Heart left ventricle (tissue), 16 donors: ENCODE measurements at regions not wholly inside any gene's neighbourhood (a gene's known extent, or its start where the extent isn't known, plus 50 kb on each side); places are given as distances from the start of the nearest gene placed in this dataset.

Experiments used
- ATAC-seq, 4 donors: fragments of 200-7000 bp; cut with Tn5 transposase; one replicate each; pipeline ENCODE4 v1.9.1; 2020 to 2022; ENCODE audit warnings: moderate library complexity in 4 of 4, mild to moderate bottlenecking in 3 of 4, moderate number of reproducible peaks in 1 of 4
- DNase-seq, 5 donors: peaks; one replicate each; pipeline ENCODE4 v3.0.0-alpha.2; 2020
- H3K27ac ChIP-seq, 12 donors: fragments of 200-600 bp; sonication (generic) in 4 of 12; one replicate each; pipeline versions ENCODE4 v1.5.0 to v1.8.0; 2016 to 2022; ENCODE audit warnings: mild to moderate bottlenecking in 2 of 12
- H3K27me3 ChIP-seq, 9 donors: fragments of 200-600 bp; sonication (generic) in 2 of 9; one replicate each; pipeline versions ENCODE4 v1.5.1 to v1.8.0; 2016 to 2022; ENCODE audit warnings: mild to moderate bottlenecking in 3 of 9
- H3K36me3 ChIP-seq, 9 donors: fragments of 200-600 bp; sonication (generic) in 2 of 9; one replicate each; pipeline versions ENCODE4 v1.5.0 to v1.8.0; 2018 to 2022; ENCODE audit warnings: mild to moderate bottlenecking in 2 of 9
- H3K4me1 ChIP-seq, 12 donors: fragments of 200-600 bp; sonication (generic) in 4 of 12; one replicate each; pipeline versions ENCODE4 v1.5.0 to v1.8.0; 2016 to 2022; ENCODE audit warnings: mild to moderate bottlenecking in 3 of 12
- H3K4me3 ChIP-seq, 12 donors: fragments of 200-600 bp; sonication (generic) in 4 of 12; one replicate each; pipeline versions ENCODE4 v1.5.0 to v1.8.0; 2017 to 2022; ENCODE audit warnings: mild to moderate bottlenecking in 9 of 12, moderate library complexity in 4 of 12
- H3K9me3 ChIP-seq, 12 donors: fragments of 200-600 bp; sonication (generic) in 4 of 12; one replicate each; pipeline versions ENCODE4 v1.5.0 to v1.8.0; 2016 to 2022; ENCODE audit warnings: mild to moderate bottlenecking in 1 of 12
- POLR2A ChIP-seq, 2 donors: fragments of 450-650 bp; IDR thresholded peaks; one replicate each; pipeline ENCODE4 v1.6.1; 2017; ENCODE audit warnings: antibody characterized with exemption in 2 of 2, mild to moderate bottlenecking in 2 of 2, moderate library complexity in 2 of 2
- WGBS, 4 donors: extraction: QIAGEN DNeasy Blood & Tissue Kit in 2 of 4; methylation state at CpG; one replicate each; pipeline versions ENCODE4 v1.1.5 to v1.1.7; 2013 to 2018; 5-methylcytosine and 5-hydroxymethylcytosine counted together
- intact Hi-C, 10 donors: fragments of 100-400 bp; cut with DNase I; formaldehyde crosslinking; loops; one replicate each; pipeline versions ENCODE4 v1.11.1 to v1.14.2; 2022
- TF ChIP-seq, protein P1 (sequence below), 12 donors: fragments of 200-600 bp; sonication (generic) in 4 of 12; IDR thresholded peaks; one replicate each; pipeline versions ENCODE4 v1.5.0 to v1.8.0; 2018 to 2022; ENCODE audit warnings: antibody characterized with exemption in 12 of 12, mild to moderate bottlenecking in 5 of 12
- donor health status: ischemic (EF 13 %, LVEDD 7.1; RV severe dilation, severe dysfunction).
- donor health status: healthy with polysubstance abuse.
- donor health status: DM: no; HTN: yes; CAD: no.
- donor health status: DM: no; HTN: no; CAD: no.
- donor health status: ischemic (EF 25% LVEDD 6.9; RV normal size, moderate dysfunction).
- donor health status: ischemic (EF 25% LVEDD 5.7; RV mildly dilated, moderate dysfunction).
- donor health status: healthy.
- donor health status: DM: yes; HTN: yes; CAD: no.
- donor health status: ischemic (EF 35%, LVEDD 5.7; RV mildly dilated, moderate dysfunction).
- donor health status: nonischemic (EF 11% LVEDD 7.7; RV severe dilation, severe dysfunction).
- donor health status: DM: yes; HTN: yes; CAD: no.
- donor health status: PGD.
- donor health status: ischemic (EF 29% LVEDD 5.4; RV normal size, mild dysfunction).
- donor health status: nonischemic (EF 23%, LVEDD 6.1; RV moderate dilation, normal function).

DNA sequence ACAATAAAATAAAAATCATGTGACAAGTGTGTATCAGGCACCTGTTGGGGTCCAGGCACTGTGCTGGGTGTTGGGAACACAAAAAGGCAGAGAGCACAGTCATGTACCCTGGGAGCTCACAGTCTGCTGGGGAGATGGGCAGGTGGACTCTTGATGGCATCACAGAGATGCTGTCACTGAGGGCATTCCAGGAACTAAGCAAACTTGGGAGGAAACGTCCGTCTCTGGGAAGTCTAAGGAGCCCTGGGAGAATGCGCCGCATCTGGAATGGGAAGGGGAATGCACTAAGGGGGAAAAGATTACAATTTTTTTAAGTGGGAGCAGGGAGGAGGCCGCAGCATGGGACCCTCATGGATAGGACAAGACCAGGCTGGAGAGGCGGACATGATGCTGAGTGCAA lies 80.9 kb upstream of the ZNF423 start:
- Histone ChIP-seq H3K27me3 (peaks cover 0 to 9% (median 0%) of the 10 kb centered on the region in 9 donors), H3K27ac (no peak overlapping the region), H3K4me1 (peaks cover 0 to 11% (median 2%) of the 10 kb centered on the region in 12 donors), H3K9me3 (no peaks in the 10 kb centered on the region), H3K36me3 (no peaks in the 10 kb centered on the region), H3K4me3 (no peak overlapping the region)
- ATAC-seq, result no peak
- no peak for DNase-seq
- intact Hi-C loops, result no loop called here
- TF ChIP-seq POLR2A (IDR thresholded peaks at IDR 0.05), result no peak
- TF ChIP-seq, protein P1, sequence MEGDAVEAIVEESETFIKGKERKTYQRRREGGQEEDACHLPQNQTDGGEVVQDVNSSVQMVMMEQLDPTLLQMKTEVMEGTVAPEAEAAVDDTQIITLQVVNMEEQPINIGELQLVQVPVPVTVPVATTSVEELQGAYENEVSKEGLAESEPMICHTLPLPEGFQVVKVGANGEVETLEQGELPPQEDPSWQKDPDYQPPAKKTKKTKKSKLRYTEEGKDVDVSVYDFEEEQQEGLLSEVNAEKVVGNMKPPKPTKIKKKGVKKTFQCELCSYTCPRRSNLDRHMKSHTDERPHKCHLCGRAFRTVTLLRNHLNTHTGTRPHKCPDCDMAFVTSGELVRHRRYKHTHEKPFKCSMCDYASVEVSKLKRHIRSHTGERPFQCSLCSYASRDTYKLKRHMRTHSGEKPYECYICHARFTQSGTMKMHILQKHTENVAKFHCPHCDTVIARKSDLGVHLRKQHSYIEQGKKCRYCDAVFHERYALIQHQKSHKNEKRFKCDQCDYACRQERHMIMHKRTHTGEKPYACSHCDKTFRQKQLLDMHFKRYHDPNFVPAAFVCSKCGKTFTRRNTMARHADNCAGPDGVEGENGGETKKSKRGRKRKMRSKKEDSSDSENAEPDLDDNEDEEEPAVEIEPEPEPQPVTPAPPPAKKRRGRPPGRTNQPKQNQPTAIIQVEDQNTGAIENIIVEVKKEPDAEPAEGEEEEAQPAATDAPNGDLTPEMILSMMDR (IDR thresholded peaks at IDR 0.05), result no peak
- 84 to 89% (median 87%) methylated on average over 6 of the region's 6 CpGs for WGBS, 4 donors

DNA sequence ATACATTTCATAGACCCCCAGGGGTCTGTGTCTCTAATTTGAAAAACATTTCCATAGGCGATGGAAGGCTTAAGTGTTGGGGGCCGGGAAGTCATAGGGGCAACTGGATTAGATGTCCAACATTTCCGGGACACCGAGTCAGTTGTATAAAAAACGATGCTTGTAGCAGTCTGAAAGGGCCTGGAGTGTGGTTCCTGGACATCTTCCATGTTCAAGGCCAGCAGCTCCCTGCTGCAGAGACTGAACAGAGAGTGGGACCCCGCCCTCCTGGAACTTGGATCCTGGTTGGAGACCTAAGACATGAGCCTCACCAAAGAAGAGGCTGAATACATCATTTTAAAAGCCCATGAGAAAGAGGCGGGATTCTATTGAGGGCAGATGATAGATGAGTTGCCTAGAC lies 82.0 kb upstream of the ZNF423 start:
- Histone ChIP-seq H3K27me3 (peaks cover 0 to 9% (median 0%) of the 10 kb centered on the region in 9 donors), H3K4me3 (no peak overlapping the region), H3K9me3 (no peaks in the 10 kb centered on the region), H3K4me1 (peaks cover 0 to 6% (median under 1%) of the 10 kb centered on the region in 12 donors), H3K36me3 (no peaks in the 10 kb centered on the region), H3K27ac (no peak overlapping the region)
- ATAC-seq (no peak), DNase-seq (no peak)
- TF ChIP-seq, protein P1 (IDR thresholded peaks at IDR 0.05), result no peak
- TF ChIP-seq POLR2A (IDR thresholded peaks at IDR 0.05), result no peak
- intact Hi-C loops, result no loop called here
- 83 to 91% (median 90%) methylated on average over 7 of the region's 7 CpGs for WGBS, 4 donors

DNA sequence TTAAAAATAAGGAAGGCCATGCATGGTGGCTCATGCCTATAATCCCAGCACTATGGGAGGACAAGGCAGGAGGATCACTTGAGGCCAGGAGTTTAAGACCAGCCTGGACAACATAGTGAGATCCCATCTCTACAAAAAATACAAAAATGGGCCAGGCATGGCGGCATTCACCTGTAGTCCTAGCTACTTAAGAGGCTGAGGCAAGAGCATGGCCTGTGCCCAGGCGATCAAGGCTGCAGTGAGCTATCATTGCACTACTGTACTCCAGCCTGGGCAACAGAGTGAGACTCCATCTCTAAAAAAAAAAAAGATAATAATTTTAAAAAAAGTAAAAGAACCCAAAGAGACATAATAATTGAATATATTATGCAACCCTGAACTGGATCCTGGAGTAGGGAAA lies 83.6 kb upstream of the ZNF423 start:
- intact Hi-C loops, result no loop called here
- WGBS, 4 donors, result 90 to 97% (median 96%) methylated on average over 2 of the region's 2 CpGs
- no peak for ATAC-seq

DNA sequence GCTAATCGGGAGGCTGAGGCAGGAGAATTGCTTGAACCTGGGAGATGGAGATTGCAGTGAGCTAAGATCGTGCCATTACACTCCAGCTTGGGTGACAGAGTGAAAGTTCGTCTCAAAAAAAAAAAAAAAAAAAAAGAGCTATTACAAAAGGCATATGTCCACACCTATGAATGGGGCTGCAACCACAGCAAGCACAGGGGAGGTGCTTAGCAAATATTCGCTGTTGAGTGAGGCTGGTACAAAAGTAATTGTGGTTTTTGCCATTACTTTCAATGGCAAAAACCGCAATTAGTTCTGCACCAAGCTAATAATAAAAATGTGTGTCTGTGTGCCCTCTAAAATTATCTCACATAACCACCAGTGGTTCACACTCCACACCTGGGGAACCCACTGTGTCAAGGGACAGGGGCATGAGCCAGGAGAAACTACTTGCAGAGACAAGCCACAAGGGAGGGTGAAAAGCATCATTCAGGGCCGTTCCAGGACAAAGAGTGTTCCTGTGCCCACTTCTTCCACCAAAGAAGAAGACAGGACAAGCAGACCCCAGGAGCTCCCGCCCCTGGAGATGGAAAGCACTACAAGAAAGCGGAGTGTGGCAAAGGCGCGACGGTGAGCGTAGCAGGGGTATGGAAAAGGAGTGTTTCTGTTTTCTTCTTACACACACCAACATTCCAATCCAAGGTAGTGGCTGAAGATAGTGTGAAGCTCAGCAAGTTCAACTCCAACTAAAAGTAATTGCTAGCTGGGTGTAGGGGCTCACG lies 84.4 kb upstream of the CNEP1R1 start:
- Histone ChIP-seq H3K27me3 (peaks cover 0 to 8% (median 0%) of the 10 kb centered on the region in 9 donors), H3K4me3 (no peak overlapping the region), H3K9me3 (no peaks in the 10 kb centered on the region), H3K27ac (no peak overlapping the region), H3K4me1 (no peaks in the 10 kb centered on the region), H3K36me3 (no peaks in the 10 kb centered on the region)
- no peak for DNase-seq
- ATAC-seq, result no peak
- TF ChIP-seq, protein P1 (IDR thresholded peaks at IDR 0.05), result no peak
- intact Hi-C loops, result no loop called here
- WGBS, 4 donors, result 85 to 91% (median 88%) methylated on average over 13 of the region's 13 CpGs

More for the DNA sequence above, 83.6 kb upstream of the ZNF423 start:
- Histone ChIP-seq H3K9me3 (no peaks in the 10 kb centered on the region), H3K4me1 (no peaks in the 10 kb centered on the region), H3K36me3 (no peaks in the 10 kb centered on the region), H3K4me3 (no peak overlapping the region), H3K27ac (no peak overlapping the region), H3K27me3 (peaks cover 0 to 9% (median 0%) of the 10 kb centered on the region in 9 donors)
- TF ChIP-seq POLR2A (IDR thresholded peaks at IDR 0.05), result no peak
- TF ChIP-seq, protein P1 (IDR thresholded peaks at IDR 0.05), result no peak
- DNase-seq, result no peak
